Activated naive CD4-positive, alpha-beta T cell treated with anti-CD3 and anti-CD28 coated beads for 36 hours (primary cell): ENCODE measurements at regions not wholly inside any gene's neighbourhood (a gene's known extent, or its start where the extent isn't known, plus 50 kb on each side); places are given as distances from the start of the nearest gene placed in this dataset.

ENCODE experiments used
- CTCF ChIA-PET: fragments of 350-600 bp; sonication (Branson Sonifier 250); formaldehyde crosslinking; loops from one replicate; lab custom pipeline; 2021; ENCODE audit warnings: antibody characterized with exemption; lab: Charles Lee
- DNase-seq: peaks from one replicate; pipeline ENCODE4 v3.0.0-alpha.2; 2020
- H3K27ac Mint-ChIP-seq: one replicate; pipeline ENCODE4 v1.8.0; 2021; ENCODE audit warnings: mild to moderate bottlenecking, mixed read lengths
- H3K27me3 Mint-ChIP-seq: one replicate; pipeline ENCODE4 v1.8.0; 2021; ENCODE audit warnings: low read depth, mixed read lengths
- H3K36me3 Mint-ChIP-seq: one replicate; pipeline ENCODE4 v1.8.0; 2021; ENCODE audit warnings: low read depth, mixed read lengths
- H3K4me1 Mint-ChIP-seq: one replicate; pipeline ENCODE4 v1.8.0; 2021; ENCODE audit warnings: low read depth, mixed read lengths
- H3K4me3 Mint-ChIP-seq: one replicate; pipeline ENCODE4 v1.8.0; 2021; ENCODE audit warnings: mild to moderate bottlenecking, moderate library complexity, mixed read lengths
- H3K9me3 Mint-ChIP-seq: one replicate; pipeline ENCODE4 v1.8.0; 2021; ENCODE audit warnings: mixed read lengths
- intact Hi-C: fragments of 100-400 bp; cut with micrococcal nuclease; formaldehyde crosslinking; loops from one replicate; pipeline ENCODE4 v1.15.1; 2023

DNA sequence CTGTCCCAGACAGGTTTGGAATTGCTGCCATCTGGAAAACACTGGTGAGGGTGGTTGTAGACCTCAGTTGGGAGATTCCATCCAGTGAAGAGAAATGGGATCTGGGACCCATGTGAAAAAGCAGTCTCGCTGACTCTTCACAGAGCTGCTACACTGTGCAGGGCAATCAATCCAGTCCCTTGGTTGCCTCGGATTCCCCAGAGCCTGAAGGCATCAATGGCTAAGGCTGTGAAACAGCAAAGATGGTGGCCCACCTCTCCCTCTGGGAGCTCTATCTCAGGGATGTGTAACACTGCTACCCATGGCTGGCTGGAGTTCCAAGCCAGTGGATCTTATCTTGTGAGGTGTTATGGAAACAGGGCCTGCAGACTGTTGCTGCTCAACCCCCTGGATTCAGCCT, 256.1 kb downstream of the TMEM38B start:
- Mint-ChIP-seq H3K36me3 (no peaks in the 10 kb centered on the region), H3K4me3 (no peak overlapping the region), H3K27ac (no peak overlapping the region), H3K4me1 (no peaks in the 10 kb centered on the region), H3K9me3 (peaks cover 23% of the 10 kb centered on the region), H3K27me3 (peaks cover 2% of the 10 kb centered on the region)
- DNase-seq = no peak
- intact Hi-C loops = no loop called here
- CTCF ChIA-PET = no interaction called here

DNA sequence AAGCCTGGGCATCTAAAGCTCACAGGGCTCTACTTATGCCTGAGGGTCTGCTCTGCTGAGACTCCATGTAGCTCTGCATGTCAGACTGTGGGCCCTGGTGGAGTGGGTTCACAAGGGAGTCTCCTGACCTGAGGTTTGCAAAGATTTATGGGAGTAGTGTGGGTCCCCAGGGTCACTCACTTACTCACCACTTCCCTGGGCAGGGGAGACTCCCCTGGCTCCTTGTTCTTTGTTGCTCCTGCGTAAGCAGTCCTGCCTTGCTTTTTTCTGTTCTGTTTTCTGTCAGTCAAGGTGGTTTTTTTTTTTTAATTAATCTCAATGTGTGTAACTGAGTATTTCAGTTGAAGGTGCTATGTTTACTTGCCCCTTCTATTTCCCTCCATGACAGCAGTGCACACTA, 256.6 kb downstream of the TMEM38B start:
- Mint-ChIP-seq H3K4me1 (no peaks in the 10 kb centered on the region), H3K9me3 (peaks cover 22% of the 10 kb centered on the region), H3K27me3 (peaks cover 2% of the 10 kb centered on the region), H3K4me3 (no peak overlapping the region), H3K27ac (no peak overlapping the region), H3K36me3 (no peaks in the 10 kb centered on the region)
- intact Hi-C loops = no loop called here
- CTCF ChIA-PET = no interaction called here
- no peak for DNase-seq

DNA sequence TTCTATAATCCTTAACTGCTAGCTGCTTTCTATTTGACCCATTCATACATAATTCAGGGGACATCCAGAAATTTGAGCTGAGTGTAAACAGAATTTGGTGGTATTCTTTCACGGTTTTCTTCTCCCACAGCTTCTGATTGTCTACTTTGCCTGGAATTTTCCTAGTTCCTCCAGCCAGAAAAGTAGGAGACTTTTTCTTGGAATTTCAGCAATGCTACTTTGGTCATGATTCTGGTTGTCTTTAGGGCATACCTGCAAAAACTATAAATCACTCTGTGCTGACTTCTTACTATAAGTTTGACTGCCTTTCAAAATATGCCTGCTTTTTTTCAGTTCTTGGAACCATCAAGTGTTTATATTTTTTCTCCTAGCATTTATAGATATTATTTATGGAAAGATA, 260.2 kb downstream of the TMEM38B start:
- Mint-ChIP-seq H3K36me3 (no peaks in the 10 kb centered on the region), H3K4me1 (no peaks in the 10 kb centered on the region), H3K4me3 (no peak overlapping the region), H3K27ac (no peak overlapping the region), H3K27me3 (no peaks in the 10 kb centered on the region), H3K9me3 (no peaks in the 10 kb centered on the region)
- no peak for DNase-seq
- CTCF ChIA-PET = no interaction called here
- intact Hi-C loops = no loop called here

DNA sequence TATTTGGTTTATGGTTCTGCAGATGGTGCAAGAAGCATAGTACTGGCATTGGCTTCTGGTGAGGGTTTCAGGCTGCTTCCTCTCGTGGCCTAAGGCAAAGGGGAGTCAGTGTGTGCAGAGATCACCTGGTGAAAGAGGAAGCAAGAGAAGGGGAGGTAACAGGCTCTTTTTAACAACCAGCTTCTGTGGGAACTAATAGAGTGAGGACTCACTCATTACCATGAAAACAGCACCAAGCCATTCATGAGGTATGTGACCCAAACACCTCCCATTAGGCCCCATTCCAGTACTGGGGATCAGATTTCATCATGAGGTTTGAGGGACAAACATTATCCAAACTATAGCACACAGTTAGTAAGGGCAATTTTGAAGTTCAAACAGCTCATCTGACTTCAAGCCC, 263.5 kb downstream of the TMEM38B start:
- Mint-ChIP-seq H3K27me3 (no peaks in the 10 kb centered on the region), H3K9me3 (no peaks in the 10 kb centered on the region), H3K27ac (no peak overlapping the region), H3K4me1 (no peaks in the 10 kb centered on the region), H3K36me3 (no peaks in the 10 kb centered on the region), H3K4me3 (no peak overlapping the region)
- no peak for DNase-seq
- intact Hi-C loops = no loop called here
- CTCF ChIA-PET = no interaction called here

DNA sequence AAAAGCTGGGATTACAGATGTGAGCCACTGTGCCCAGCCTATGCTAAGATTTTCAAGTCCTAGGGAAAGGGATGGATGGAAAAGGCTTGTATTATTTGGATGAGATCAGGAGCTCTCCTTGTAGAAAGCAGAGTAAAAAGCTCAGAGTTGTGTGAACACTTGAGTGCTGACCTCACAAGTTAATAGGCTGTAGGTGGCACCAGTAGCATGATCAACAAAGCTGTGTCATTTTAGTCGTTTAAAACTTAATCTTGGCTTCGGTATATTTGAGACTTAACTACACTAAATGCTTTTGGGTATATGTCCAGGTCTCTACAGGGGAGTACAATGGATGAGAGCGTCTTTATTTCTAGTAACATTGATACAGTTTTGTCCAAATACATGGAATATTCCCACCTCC, 264.2 kb downstream of the TMEM38B start:
- H3K4me3 Mint-ChIP-seq = no peak overlapping the region

DNA sequence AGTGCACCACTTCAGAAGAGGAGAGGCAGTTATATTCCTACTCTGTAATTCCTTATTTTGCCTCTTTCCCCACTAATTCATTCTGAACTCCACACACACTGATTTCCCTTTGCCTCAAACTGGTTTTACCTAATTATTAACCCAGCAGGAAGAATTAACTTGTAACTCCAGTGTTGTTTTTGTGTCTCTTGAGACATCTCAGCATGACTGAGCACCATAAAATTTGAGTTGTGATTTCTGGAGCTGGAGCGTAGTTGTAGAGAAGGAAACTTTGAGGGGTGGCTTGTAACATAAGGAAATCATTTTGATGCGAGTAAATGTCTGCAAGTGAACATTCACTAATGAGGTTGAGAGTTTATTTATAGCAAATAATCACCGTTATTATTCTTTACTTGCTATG, 265.2 kb downstream of the TMEM38B start:
- DNase-seq = no peak
- Mint-ChIP-seq H3K4me3 (no peak overlapping the region), H3K4me1 (no peaks in the 10 kb centered on the region), H3K36me3 (no peaks in the 10 kb centered on the region), H3K27ac (no peak overlapping the region), H3K9me3 (no peaks in the 10 kb centered on the region), H3K27me3 (no peaks in the 10 kb centered on the region)
- CTCF ChIA-PET = interaction anchor here (0.7 kb wide), 1 partner anchor 821 kb away, joined by 3 read pairs; no protein-coding TSS in a partner anchor
- intact Hi-C loops = no loop called here

More for the DNA sequence above, 264.2 kb downstream of the TMEM38B start:
- CTCF ChIA-PET = no interaction called here
- Mint-ChIP-seq H3K36me3 (no peaks in the 10 kb centered on the region), H3K4me1 (no peaks in the 10 kb centered on the region), H3K27ac (no peak overlapping the region), H3K27me3 (no peaks in the 10 kb centered on the region), H3K9me3 (no peaks in the 10 kb centered on the region)
- intact Hi-C loops = no loop called here
- no peak for DNase-seq

DNA sequence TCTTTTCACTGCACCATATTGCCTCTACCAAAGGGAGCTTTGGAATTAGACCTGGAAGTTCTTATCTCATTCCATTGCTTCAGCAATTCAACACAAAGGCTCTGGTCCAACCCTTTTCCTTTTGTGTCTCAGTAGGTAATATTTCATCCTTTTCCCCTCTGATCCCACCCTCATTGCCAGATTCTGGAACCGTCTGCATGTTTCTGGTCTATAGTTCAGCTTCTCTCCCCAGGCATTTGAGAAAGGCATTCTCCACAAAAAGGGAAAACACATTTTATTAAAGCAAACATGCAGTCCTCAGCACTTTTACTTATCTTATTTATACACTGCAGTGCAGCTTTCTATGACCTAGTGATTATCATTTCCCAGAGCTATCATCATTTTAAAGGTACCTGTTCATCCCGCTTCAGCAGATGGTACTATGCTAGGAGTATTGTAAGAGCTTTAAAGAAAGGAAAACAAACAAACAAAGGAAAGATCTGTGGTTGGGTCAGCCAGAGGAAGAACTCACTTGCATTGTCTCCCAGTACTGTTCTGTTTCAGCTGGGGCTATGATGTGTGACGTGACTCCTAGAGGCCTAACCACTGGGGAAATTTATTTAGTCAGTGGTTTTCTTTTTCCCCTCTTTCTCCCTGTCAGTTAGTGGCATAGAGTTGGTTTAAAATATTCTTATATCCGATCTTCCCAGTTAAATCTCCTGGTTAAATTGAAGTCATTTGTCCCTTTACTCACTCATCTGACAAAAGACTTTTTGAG, 269.2 kb downstream of the TMEM38B start:
- CTCF ChIA-PET = no interaction called here
- Mint-ChIP-seq H3K9me3 (no peaks in the 10 kb centered on the region), H3K4me3 (no peak overlapping the region), H3K36me3 (no peaks in the 10 kb centered on the region), H3K27me3 (no peaks in the 10 kb centered on the region), H3K27ac (no peak overlapping the region), H3K4me1 (no peaks in the 10 kb centered on the region)
- intact Hi-C loops = no loop called here
- DNase-seq = no peak

DNA sequence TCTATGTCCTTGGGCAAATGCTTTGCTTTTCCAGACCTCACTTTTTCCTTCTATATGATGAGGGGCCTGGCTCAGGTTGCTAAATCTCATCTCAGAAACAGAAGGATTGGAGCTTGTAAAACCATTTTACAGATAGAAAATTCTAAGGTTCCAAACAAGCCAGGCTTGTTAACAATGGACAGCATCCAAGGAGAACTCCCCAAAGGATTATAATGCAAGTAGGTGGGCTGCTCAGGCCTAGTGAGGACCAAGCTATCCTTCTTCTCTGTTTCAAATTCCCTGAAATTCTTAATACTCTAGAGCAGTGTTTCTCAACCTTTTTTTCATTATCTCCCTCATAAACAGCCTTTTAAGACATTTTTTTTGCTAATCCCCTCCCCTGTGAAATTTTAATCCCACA, 269.8 kb downstream of the TMEM38B start:
- no peaks in the 10 kb centered on the region for H3K27me3 Mint-ChIP-seq
- H3K4me3 Mint-ChIP-seq = no peak overlapping the region
- H3K9me3 Mint-ChIP-seq = no peaks in the 10 kb centered on the region
- no peaks in the 10 kb centered on the region for H3K4me1 Mint-ChIP-seq
- CTCF ChIA-PET = no interaction called here
- DNase-seq = no peak
- intact Hi-C loops = no loop called here
- no peaks in the 10 kb centered on the region for H3K36me3 Mint-ChIP-seq
- no peak overlapping the region for H3K27ac Mint-ChIP-seq

DNA sequence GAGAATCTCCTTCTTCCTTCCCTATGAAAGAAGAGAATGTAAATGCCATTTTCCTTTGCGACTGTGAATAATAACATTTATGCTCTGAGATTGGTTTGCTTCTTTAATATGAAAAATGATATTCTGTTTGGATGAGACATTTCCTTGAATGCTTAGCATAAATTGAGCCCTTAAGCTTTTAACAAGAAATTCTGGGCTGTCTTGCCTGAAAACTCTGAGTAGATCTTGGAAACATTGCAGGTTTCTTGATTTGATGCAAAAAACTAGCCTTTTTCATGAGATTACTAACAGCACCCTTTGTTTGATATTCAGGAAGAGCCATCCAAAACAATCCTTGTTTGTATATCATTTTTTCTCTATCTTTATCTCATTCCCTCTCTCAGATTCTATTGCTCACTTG, 272.5 kb downstream of the TMEM38B start:
- H3K9me3 Mint-ChIP-seq = no peaks in the 10 kb centered on the region

DNA sequence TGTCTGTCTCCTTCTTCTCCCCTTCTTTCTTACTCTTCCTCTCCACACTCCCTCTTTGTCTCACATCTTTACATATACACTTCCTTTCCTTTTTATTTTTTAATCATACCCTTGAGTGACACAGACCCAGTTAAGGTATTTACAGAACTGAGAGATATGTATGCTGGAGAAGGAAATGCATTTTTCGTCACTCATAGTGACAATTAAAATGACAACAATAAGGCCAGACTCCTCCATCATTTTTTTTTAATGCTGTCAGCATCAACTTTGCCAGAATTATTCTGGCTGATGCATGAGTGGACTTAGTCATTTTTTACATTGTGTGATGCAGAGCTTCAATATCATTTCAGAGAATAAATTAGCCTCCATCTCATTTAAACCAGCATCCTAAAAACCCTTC, 272.9 kb downstream of the TMEM38B start:
- H3K4me1 Mint-ChIP-seq = no peaks in the 10 kb centered on the region
- H3K9me3 Mint-ChIP-seq = no peaks in the 10 kb centered on the region
- CTCF ChIA-PET = no interaction called here
- H3K27ac Mint-ChIP-seq = no peak overlapping the region
- no peak overlapping the region for H3K4me3 Mint-ChIP-seq
- no peak for DNase-seq
- intact Hi-C loops = no loop called here
- H3K36me3 Mint-ChIP-seq = no peaks in the 10 kb centered on the region
- H3K27me3 Mint-ChIP-seq = no peaks in the 10 kb centered on the region

More for the DNA sequence above, 272.5 kb downstream of the TMEM38B start:
- H3K4me1 Mint-ChIP-seq = no peaks in the 10 kb centered on the region
- intact Hi-C loops = no loop called here
- no peak overlapping the region for H3K27ac Mint-ChIP-seq
- no peak for DNase-seq
- no peaks in the 10 kb centered on the region for H3K27me3 Mint-ChIP-seq
- H3K36me3 Mint-ChIP-seq = no peaks in the 10 kb centered on the region
- CTCF ChIA-PET = no interaction called here
- H3K4me3 Mint-ChIP-seq = no peak overlapping the region

DNA sequence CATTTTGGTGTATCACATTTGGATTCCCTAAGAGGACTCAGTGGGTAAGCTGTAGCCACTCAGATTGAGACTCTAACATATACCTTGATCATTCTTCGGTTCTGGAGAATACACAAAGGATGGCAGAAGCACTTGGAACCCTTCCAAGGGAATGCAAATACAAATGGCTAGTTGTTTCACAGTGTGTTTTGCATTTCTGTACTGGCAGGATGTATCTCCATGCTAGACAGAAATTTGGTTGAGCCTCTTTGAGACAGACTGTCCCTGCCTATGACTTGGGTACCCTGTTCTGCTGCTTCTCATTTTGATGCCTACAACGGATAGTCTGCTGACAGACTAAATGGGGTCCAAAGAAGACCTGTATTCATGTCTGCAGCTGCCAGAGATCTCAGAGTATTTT, 273.5 kb downstream of the TMEM38B start:
- no peaks in the 10 kb centered on the region for H3K27me3 Mint-ChIP-seq
- H3K4me3 Mint-ChIP-seq = no peak overlapping the region
- intact Hi-C loops = no loop called here
- no peak overlapping the region for H3K27ac Mint-ChIP-seq
- H3K9me3 Mint-ChIP-seq = no peaks in the 10 kb centered on the region
- H3K36me3 Mint-ChIP-seq = no peaks in the 10 kb centered on the region
- no peaks in the 10 kb centered on the region for H3K4me1 Mint-ChIP-seq
- no peak for DNase-seq
- CTCF ChIA-PET = no interaction called here

DNA sequence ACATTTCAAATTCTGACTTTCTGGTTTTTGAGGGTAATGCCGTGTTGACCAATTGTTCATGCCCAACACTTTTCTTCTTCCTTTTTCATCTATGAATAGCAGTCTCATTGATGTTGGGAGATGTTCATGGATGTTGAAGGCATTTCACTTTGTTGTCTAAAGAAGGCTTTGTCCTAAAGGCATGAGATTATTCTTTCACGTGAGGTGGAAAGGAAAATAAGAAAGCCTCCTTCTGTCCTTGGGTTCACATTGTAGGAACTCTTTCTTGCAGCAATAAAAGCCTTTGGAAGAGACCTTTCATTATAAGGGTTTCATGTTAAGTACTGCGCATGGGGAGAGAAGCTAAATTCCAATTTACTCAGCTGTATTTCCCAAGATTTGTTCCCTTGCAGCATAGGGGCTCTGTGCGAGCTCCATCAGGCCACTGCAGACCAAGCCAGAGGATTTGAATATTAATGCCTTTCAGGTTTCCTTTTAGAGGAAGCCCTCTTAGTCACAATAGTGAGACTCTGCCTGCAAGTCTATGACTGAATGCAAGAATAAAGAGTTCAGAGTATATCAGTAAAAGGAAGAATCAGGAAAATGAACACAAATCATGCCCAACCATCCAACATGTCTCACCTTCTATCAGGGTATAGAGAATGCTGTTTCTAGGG, 274.6 kb downstream of the TMEM38B start:
- Mint-ChIP-seq H3K4me3 (no peak overlapping the region), H3K9me3 (no peaks in the 10 kb centered on the region), H3K4me1 (no peaks in the 10 kb centered on the region), H3K27me3 (no peaks in the 10 kb centered on the region), H3K27ac (no peak overlapping the region), H3K36me3 (no peaks in the 10 kb centered on the region)
- no peak for DNase-seq
- CTCF ChIA-PET = no interaction called here
- intact Hi-C loops = no loop called here

DNA sequence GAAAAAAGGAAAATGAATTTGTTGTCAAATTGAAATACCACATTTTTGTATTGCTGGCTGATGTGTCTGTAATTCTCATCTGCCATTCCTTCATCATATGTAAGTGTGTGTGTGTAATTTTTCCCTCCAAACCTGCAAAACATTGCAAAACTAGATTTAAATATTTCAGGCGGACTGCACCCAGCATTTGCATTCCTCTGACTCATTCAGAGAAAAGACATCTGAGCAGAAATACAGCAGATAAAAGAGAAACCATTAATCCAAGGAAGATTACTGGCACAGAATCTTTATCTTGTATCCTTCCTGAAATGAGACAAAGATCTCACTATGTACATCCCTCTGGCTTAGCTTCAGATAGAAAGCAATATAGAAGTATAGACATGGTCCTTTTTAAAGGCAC, 275.3 kb downstream of the TMEM38B start:
- Mint-ChIP-seq H3K27ac (no peak overlapping the region), H3K36me3 (no peaks in the 10 kb centered on the region), H3K4me3 (no peak overlapping the region), H3K4me1 (no peaks in the 10 kb centered on the region), H3K9me3 (no peaks in the 10 kb centered on the region), H3K27me3 (no peaks in the 10 kb centered on the region)
- CTCF ChIA-PET = no interaction called here
- intact Hi-C loops = no loop called here
- DNase-seq = no peak
